GM10248 (cell line): ENCODE measurements at regions not wholly inside any gene's neighbourhood (a gene's known extent, or its start where the extent isn't known, plus 50 kb on each side); places are given as distances from the start of the nearest gene placed in this dataset.

ENCODE experiments used
- CTCF ChIA-PET: fragments of 300-600 bp; sonication (Branson Sonifier 250); formaldehyde crosslinking; extraction: SDS; loops from one replicate; lab custom pipeline; 2021; ENCODE audit warnings: antibody characterized with exemption; lab: Yijun Ruan, JAX
- POLR2A ChIA-PET: fragments of 350-650 bp; sonication (Branson Sonifier 250); formaldehyde crosslinking; extraction: SDS; loops from one replicate; lab custom pipeline; 2020; ENCODE audit warnings: antibody characterized with exemption; lab: Yijun Ruan, JAX
- DNase-seq: peaks from one replicate; pipeline ENCODE4 v3.0.0; 2012; ENCODE audit errors: extremely low spot score
- TF ChIP-seq, protein P1 (sequence below): IDR thresholded peaks from 2 replicates; pipeline ENCODE4 v1.5.1; 2012; ENCODE audit warnings: mild to moderate bottlenecking, low read depth; ENCODE audit errors: extremely low read depth, missing control alignments, control extremely low read depth

DNA sequence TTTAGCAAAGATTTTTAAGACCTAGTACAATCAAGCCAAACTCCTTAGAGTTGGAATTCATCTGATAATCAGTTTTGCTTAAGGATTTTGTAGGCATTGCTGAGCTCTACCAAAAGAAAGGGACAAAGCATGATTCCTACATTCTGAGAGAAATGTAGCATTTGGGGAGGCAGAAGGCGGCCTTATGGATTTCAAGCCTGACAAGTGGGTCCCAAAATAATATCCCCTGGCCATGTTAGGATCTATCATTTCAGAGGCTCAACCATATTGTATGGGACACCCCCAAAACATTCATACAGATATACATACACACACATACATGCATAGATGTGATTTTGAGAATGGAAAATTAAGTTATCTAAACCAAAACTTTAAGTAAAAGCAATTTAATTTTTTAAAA, 257.8 kb upstream of the VLDLR start:
- TF ChIP-seq, protein P1, sequence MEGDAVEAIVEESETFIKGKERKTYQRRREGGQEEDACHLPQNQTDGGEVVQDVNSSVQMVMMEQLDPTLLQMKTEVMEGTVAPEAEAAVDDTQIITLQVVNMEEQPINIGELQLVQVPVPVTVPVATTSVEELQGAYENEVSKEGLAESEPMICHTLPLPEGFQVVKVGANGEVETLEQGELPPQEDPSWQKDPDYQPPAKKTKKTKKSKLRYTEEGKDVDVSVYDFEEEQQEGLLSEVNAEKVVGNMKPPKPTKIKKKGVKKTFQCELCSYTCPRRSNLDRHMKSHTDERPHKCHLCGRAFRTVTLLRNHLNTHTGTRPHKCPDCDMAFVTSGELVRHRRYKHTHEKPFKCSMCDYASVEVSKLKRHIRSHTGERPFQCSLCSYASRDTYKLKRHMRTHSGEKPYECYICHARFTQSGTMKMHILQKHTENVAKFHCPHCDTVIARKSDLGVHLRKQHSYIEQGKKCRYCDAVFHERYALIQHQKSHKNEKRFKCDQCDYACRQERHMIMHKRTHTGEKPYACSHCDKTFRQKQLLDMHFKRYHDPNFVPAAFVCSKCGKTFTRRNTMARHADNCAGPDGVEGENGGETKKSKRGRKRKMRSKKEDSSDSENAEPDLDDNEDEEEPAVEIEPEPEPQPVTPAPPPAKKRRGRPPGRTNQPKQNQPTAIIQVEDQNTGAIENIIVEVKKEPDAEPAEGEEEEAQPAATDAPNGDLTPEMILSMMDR = no peak
- DNase-seq = no peak
- POLR2A ChIA-PET = no interaction called here
- CTCF ChIA-PET = no interaction called here

DNA sequence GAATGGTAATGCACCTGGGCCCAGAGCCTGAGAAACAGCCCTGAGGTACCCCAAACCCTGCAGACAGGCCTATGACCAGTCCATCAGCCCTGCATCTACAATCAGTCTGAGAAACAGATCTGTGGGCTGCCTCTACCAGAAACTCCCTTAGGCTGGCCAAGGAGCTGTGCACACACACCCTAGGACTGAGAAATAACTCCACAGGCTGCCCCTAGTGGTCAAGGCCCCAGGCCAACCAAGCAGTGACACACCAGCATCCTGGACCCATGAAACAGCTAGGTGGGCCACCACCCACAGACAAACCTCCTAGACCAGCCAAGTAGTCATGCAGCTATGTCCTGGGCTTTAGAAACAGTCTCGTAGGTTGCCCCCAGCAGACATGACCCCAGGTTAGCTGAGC, 253.6 kb upstream of the VLDLR start:
- ChIA-PET POLR2A (no interaction called here), CTCF (interaction anchor here (0.9 kb wide), 1 partner anchor 26 kb away, joined by 3 read pairs; no protein-coding TSS in a partner anchor)
- DNase-seq = no peak
- TF ChIP-seq, protein P1 = no peak

DNA sequence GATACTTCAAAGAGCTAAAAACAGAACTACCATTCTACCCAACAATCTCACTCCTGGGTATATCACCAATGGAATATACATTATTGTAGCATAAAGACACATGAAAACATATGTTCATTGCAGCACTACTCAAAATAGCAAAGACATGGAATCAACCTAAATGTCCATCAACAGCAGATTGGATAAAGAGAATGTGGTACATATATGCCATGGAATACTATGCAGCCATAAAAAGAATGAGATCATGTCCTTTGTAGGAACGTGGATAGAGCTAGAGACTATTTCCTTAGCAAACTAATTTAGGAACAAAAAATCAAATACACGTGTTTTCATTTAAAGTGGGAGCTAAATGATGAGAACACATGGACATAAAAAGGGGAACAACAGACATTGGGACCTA, 247.9 kb upstream of the VLDLR start:
- DNase-seq = no peak
- POLR2A ChIA-PET = no interaction called here
- CTCF ChIA-PET = interaction anchor here (0.9 to 1.4 kb wide), 2 partner anchors 12 to 13 kb away, joined by 3 read pairs; no protein-coding TSS in a partner anchor
- TF ChIP-seq, protein P1 = no peak

DNA sequence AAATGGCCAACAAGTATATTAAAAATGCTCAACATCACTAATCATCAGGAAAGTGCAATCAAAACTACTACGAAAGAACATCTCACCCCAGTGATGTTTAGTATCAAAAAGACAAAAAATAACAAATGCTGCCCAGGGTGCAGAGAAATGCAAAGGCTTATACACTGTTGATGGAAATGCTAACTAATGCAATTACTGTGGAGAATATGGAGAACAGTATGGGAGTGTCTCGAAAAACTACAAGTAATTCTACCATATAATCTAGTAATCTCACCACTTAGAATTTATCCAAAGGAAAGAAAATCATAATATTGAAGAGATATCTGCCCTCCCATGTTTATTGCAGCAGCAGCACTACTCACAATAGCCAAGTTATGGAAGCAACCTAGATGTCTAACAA, 246.5 kb upstream of the VLDLR start:
- ChIA-PET CTCF (no interaction called here), POLR2A (no interaction called here)
- DNase-seq = no peak

DNA sequence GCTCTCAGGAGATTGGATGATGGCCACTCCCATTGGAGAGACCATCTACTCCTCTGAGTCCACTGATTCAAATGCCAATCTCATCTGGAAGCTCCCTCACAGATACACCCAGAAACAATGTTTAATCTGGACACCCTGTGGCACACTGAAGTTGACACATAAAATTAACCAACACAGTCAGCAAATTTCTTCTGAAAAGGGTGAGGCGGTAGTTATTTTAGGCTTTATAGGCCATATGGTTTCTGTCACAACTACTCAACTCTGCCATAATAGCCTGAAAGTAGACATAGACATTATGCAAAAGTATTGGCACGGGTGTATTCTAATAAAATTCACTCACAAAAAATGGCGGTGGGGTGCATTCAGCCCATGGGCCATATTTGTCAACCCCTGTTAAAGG, 244.5 kb upstream of the VLDLR start:
- ChIA-PET CTCF (no interaction called here), POLR2A (no interaction called here)
- TF ChIP-seq, protein P1 = no peak
- no peak for DNase-seq

More for the DNA sequence above, 246.5 kb upstream of the VLDLR start:
- TF ChIP-seq, protein P1 = no peak

DNA sequence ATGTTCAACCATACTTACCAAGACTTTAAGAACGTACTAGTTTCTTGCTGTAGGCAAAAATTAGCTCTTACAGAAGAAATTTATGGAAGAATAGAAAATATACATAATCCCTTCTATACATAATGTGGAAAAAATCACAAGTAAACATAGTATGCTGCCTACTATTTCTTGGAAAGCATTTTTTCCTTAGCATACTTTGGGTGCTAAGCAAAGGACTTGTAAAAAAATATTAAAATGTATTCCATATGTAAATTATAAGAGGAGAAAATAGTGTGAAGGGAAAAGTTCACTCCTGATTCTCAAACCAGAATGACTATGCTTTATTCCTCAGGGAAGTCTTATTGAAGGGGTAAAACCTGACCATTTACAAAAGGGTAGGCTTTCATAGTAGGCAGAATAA, 243.8 kb upstream of the VLDLR start:
- CTCF ChIA-PET = interaction anchor here (1.2 to 1.7 kb wide), 3 partner anchors 17 to 58 kb away, joined by 3 to 4 read pairs (median 3); no protein-coding TSS in a partner anchor
- no peak for DNase-seq
- POLR2A ChIA-PET = no interaction called here
- TF ChIP-seq, protein P1 = no peak
